Spleen (tissue), 11 donors: ENCODE measurements at regions not wholly inside any gene's neighbourhood (a gene's known extent, or its start where the extent isn't known, plus 50 kb on each side); places are given as distances from the start of the nearest gene placed in this dataset.

Source experiments
- DNase-seq: peaks from one replicate; pipeline ENCODE4 v3.0.0-alpha.2; 2020
- H3K27ac ChIP-seq, 8 donors: fragments of 200-600 bp; sonication (generic) in 7 of 8; 1 replicate in 4 of 8; 2 replicates in 4 of 8; pipeline versions ENCODE4 v1.5.0 to v1.8.0; 2016 to 2021; ENCODE audit warnings: inconsistent platforms in 4 of 8, mild to moderate bottlenecking in 4 of 8, moderate library complexity in 1 of 8
- H3K27me3 ChIP-seq, 7 donors: fragments of 200-600 bp; sonication (generic) in 6 of 7; replicated peaks in 1 of 7; 1 replicate in 4 of 7; 2 replicates in 3 of 7; pipeline versions ENCODE4 v1.5.0 to v1.8.0; 2016 to 2021; ENCODE audit warnings: inconsistent platforms in 3 of 7, mild to moderate bottlenecking in 1 of 7
- H3K36me3 ChIP-seq, 6 donors: fragments of 200-600 bp; sonication (generic) in 5 of 6; 1 replicate in 4 of 6; 2 replicates in 2 of 6; pipeline versions ENCODE4 v1.5.0 to v1.8.0; 2016 to 2021; ENCODE audit warnings: inconsistent platforms in 2 of 6
- H3K4me1 ChIP-seq, 6 donors: fragments of 200-600 bp; sonication (generic) in 5 of 6; 1 replicate in 3 of 6; 2 replicates in 3 of 6; pipeline versions ENCODE4 v1.5.0 to v1.8.0; 2016 to 2021; ENCODE audit warnings: inconsistent platforms in 3 of 6
- H3K4me3 ChIP-seq, 8 donors: fragments of 200-600 bp; sonication (generic) in 7 of 8; 1 replicate in 4 of 8; 2 replicates in 4 of 8; pipeline versions ENCODE4 v1.5.0 to v1.8.0; 2016 to 2021; ENCODE audit warnings: inconsistent platforms in 4 of 8, mild to moderate bottlenecking in 4 of 8, moderate library complexity in 2 of 8
- H3K9me3 ChIP-seq, 8 donors: fragments of 200-600 bp; sonication (generic) in 7 of 8; 1 replicate in 4 of 8; 2 replicates in 4 of 8; pipeline versions ENCODE4 v1.5.0 to v1.8.0; 2016 to 2021; ENCODE audit warnings: inconsistent platforms in 4 of 8
- POLR2A ChIP-seq, 3 donors: fragments of 450-650 bp; IDR thresholded peaks; one replicate each; pipeline ENCODE4 v1.5.1; 2017; ENCODE audit warnings: antibody characterized with exemption in 3 of 3, mild to moderate bottlenecking in 1 of 3
- POLR2AphosphoS5 ChIP-seq, 3 donors: sonication (generic); formaldehyde crosslinking; IDR thresholded peaks; one replicate each; pipeline ENCODE4 v1.5.1; 2017; ENCODE audit warnings: antibody characterized with exemption in 3 of 3
- WGBS, 5 donors: extraction: QIAGEN DNeasy Blood & Tissue Kit in 3 of 5; methylation state at CpG; one replicate each; pipeline versions ENCODE4 v1.1.5 to v1.1.7; 2013 to 2018; 5-methylcytosine and 5-hydroxymethylcytosine counted together
- intact Hi-C: fragments of 100-400 bp; cut with DNase I; formaldehyde crosslinking; loops from one replicate; pipeline ENCODE4 v1.15.0; 2023; ENCODE audit warnings: low total_unique reads
- TF ChIP-seq, protein P1 (sequence below), 11 experiments: fragments of 200-600 bp in 7 of 11; fragments of 450-650 bp in 4 of 11; sonication (generic) in 4 of 11; IDR thresholded peaks in 8 of 11; conservative IDR thresholded peaks in 3 of 11; 1 replicate in 7 of 11; 2 replicates in 4 of 11; pipeline versions ENCODE4 v1.4.0 to v1.8.0; 2016 to 2021; ENCODE audit warnings: antibody characterized with exemption in 11 of 11, inconsistent platforms in 4 of 11, mild to moderate bottlenecking in 1 of 11
- donor health status: healthy with polysubstance abuse.
- donor health status: DM: no; HTN: no; CAD: no; lungs with moderate emphysema.
- donor health status: DM: no; HTN: no; CAD: no.
- donor health status: Bipolar disorder and iron deficiency.
- donor health status: healthy.
- donor health status: DM: no; HTN: no; CAD: no.
- donor health status: DM: yes; HTN: yes; CAD: no.

DNA sequence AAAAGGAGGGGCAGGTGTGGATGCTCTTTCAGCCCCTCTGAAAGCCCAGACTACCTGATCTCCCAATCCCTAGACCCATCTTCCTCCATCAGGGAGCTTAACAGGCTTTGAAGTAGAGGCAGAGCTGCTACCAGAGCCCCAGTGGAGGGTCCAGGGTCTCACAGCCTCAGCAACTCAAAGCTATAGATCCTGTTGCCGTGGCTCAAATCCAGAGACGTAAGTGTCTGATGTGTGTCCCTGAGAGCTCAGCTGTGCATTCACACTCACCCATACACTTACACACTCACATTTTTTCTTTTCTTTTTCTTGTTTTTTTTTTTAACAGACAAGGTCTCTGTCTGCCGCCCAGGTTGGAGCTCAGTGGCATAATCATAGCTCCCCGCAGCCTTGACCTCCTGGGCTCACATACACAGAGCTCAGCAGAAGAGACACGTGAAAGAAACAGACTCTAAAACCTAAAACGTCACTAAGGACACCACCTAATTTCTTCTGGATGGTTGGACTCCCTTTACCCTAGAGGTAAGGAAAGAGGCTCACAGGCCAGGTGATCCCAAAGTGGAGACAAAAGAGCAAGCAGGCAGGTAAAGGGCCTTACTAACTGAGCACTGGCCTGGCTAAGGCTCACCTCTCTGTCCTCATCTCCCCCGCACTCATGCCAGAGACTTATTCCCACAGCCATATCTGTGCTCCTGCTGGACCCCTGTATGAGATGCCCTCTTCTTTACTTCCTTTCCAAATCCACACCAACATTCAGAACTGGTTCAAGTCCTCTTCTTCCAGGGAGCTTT, 80.7 kb downstream of the SCN11A start:
- WGBS, 5 donors = 81 to 92% (median 88%) methylated on average over 7 of the region's 7 CpGs
- no peak for DNase-seq
- no peak overlapping the region for H3K27ac ChIP-seq
- H3K9me3 ChIP-seq = no peaks in the 10 kb centered on the region
- peaks cover 0 to 6% (median 0%) of the 10 kb centered on the region in 7 donors for H3K27me3 ChIP-seq
- TF ChIP-seq, protein P1, sequence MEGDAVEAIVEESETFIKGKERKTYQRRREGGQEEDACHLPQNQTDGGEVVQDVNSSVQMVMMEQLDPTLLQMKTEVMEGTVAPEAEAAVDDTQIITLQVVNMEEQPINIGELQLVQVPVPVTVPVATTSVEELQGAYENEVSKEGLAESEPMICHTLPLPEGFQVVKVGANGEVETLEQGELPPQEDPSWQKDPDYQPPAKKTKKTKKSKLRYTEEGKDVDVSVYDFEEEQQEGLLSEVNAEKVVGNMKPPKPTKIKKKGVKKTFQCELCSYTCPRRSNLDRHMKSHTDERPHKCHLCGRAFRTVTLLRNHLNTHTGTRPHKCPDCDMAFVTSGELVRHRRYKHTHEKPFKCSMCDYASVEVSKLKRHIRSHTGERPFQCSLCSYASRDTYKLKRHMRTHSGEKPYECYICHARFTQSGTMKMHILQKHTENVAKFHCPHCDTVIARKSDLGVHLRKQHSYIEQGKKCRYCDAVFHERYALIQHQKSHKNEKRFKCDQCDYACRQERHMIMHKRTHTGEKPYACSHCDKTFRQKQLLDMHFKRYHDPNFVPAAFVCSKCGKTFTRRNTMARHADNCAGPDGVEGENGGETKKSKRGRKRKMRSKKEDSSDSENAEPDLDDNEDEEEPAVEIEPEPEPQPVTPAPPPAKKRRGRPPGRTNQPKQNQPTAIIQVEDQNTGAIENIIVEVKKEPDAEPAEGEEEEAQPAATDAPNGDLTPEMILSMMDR (IDR thresholded peaks at IDR 0.05 in 8 of 11, conservative IDR thresholded peaks at IDR 0.05 in 3 of 11) = no peak
- TF ChIP-seq POLR2A (IDR thresholded peaks at IDR 0.05) (no peak), POLR2AphosphoS5 (IDR thresholded peaks at IDR 0.05) (no peak)
- H3K4me1 ChIP-seq = no peaks in the 10 kb centered on the region
- H3K4me3 ChIP-seq = no peak overlapping the region
- intact Hi-C loops = no loop called here
- H3K36me3 ChIP-seq = no peaks in the 10 kb centered on the region

DNA sequence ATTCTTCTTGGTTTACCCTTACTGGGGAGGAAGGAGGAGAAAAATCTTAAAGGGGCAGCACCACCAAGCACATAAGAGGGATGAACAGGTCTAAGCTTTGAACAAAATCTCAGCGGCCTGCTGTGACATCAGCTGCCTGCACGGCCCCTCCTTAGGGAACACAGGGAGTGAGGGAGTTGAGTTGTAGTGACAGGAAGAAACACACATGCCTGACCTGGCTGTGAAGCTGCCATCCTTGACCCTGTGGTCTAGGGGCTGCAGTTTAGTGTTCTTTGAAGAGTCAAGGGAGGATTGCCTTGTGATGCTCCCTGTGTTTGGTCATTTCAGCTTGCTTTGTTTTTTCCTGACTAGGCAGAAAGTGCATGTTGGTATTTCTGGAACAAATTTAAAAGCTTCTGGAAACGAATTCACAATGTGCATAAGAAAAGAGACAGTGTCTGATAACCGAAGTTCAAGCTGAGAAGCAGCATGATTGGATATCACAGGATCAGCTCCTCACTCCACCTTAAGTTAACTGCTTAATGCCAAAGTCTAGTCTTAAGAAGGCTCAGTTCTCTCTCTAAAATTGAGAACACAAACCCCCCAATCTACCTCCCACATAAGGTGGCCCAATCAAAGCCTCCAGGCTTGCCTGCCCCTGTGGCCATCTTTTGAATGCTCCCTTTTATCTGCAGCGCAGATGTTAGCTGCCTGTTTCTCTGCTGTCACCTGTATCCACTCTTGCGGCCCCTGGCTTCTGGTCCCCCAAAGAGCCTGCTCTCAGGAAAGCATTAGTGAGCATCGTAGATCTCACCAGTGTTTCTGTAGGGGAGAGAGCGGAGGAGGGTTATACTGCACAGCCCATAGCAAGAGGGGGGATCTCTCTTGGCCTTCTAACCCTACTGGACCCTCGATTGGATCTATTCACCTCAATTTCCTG, 82.2 kb downstream of the SCN11A start:
- Histone ChIP-seq H3K4me1 (no peaks in the 10 kb centered on the region), H3K9me3 (no peaks in the 10 kb centered on the region), H3K36me3 (no peaks in the 10 kb centered on the region), H3K4me3 (no peak overlapping the region), H3K27me3 (peaks cover 0 to 6% (median 0%) of the 10 kb centered on the region in 7 donors), H3K27ac (no peak overlapping the region)
- intact Hi-C loops = no loop called here
- DNase-seq = no peak
- WGBS, 5 donors = 60 to 76% (median 72%) methylated on average over 9 of the region's 9 CpGs
- no peak for TF ChIP-seq POLR2A (IDR thresholded peaks at IDR 0.05)
- TF ChIP-seq, protein P1 (IDR thresholded peaks at IDR 0.05 in 8 of 11, conservative IDR thresholded peaks at IDR 0.05 in 3 of 11) = no peak
- TF ChIP-seq POLR2AphosphoS5 (IDR thresholded peaks at IDR 0.05) = no peak

DNA sequence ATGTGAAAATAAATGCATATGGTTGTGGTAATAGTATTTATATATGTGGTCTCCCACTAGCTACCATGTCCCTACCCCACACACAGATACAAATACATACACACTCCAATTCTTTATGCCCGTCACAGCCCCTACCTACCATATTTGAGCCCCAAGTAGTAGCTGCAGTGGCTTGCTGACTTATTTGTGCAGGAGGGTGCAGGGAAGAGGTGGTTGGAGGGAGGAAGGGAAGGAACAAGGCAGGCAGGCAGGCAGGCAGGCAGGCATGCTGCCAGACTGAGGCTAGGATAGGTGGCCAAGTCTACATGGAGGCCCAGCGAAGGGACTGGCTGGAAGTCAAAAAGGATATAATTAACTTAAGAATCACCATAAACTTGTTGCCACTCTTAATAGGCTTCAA, 82.9 kb downstream of the SCN11A start:
- no peak for DNase-seq

More for the DNA sequence above, 82.9 kb downstream of the SCN11A start:
- Histone ChIP-seq H3K36me3 (no peaks in the 10 kb centered on the region), H3K4me3 (no peak overlapping the region), H3K27ac (no peak overlapping the region), H3K9me3 (no peaks in the 10 kb centered on the region), H3K4me1 (no peaks in the 10 kb centered on the region), H3K27me3 (peaks cover 0 to 6% (median 0%) of the 10 kb centered on the region in 7 donors)
- 82 to 95% (median 88%) methylated on average over 2 of the region's 2 CpGs for WGBS, 5 donors
- intact Hi-C loops = no loop called here
- TF ChIP-seq POLR2A (IDR thresholded peaks at IDR 0.05) (no peak), POLR2AphosphoS5 (IDR thresholded peaks at IDR 0.05) (no peak)
- TF ChIP-seq, protein P1 (IDR thresholded peaks at IDR 0.05 in 8 of 11, conservative IDR thresholded peaks at IDR 0.05 in 3 of 11) = no peak
